Left forelimb (tissue), 1 donor: ENCODE measurements at regions not wholly inside any gene's neighbourhood (a gene's known extent, or its start where the extent isn't known, plus 50 kb on each side); places are given as distances from the start of the nearest gene placed in this dataset.

Experiments used
- DNase-seq: peaks from one replicate; pipeline ENCODE4 v3.0.0-alpha.2; 2018; ENCODE audit warnings: low spot score

DNA sequence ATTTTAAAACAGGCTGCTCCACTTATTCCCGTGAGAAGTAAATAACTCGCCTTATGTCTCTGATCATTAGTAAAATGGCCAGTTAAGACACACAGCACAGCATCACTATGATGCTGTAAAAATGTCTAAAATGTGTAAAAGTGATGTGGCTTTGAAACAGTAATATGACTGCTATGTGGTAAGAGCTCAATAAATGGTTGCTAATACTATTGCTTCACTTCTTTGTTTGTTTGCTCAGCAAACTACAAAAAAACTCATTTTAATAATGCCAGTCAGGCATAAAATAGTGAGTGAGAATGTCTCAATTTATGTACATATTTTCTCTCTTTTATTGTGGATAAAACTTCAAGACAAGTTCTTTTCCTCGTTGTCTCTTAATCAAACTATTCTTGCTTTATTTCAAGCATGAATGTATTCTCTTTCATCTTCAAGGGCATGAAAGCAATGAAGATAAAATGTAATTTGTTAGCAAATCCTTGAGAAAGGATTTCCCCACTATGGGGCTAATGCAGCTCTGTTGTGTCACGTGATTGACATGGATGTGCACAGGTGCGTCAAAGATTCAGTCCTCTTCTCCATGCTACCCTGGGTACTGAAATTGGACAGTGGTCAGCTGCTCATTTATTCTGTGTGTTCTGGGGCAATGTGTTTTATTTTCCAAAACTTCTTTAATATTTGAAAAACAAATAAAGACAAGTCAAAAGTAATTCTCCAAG is 387.2 kb downstream of the TRIB2 start:
- DNase-seq, result no peak

DNA sequence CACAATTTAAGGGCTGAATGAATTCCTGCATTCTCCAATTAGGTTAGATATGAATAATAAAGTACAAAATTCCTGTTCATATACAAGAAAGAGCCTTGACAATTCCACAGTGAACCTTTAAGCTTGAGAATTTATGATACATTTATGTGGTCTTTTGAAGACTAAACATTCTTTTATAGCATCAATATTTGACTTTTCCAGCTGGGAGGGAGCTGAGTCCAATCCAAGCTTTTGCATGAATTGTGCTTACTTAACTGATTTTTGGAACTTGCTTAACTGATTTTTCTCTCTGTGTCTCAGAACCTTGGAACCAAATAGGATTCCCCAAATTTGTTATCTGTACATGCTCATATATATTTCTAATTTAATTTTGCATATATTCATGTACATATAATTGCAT is 388.0 kb downstream of the TRIB2 start:
- no peak for DNase-seq

DNA sequence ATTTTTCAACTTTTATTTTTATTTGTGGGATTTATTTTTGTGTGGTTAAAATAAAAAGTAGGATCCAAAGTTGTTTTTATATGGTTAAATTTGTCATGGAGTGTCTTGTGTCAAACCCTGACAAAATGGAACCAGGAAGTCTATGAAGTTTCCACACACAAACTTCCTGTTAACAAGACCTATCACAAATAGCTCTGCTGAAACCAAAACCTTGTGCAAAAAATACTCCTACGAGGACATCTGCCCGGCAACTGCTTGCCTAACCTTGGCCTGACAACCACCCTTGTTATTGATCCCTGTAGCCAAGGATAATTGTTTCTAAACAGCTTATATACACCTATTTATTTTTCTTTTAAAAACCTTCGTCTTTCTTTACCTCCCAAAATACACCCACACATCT is 389.6 kb downstream of the TRIB2 start:
- DNase-seq, result no peak

GRCh38 chr2:13109516-13109915 is 392.8 kb downstream of the TRIB2 start:
- no peak for DNase-seq

- no peak for DNase-seq
Measured at GRCh38 chr2:13110825-13111224, 394.1 kb downstream of the TRIB2 start.

- DNase-seq, result no peak
Measured at GRCh38 chr2:13113002-13113401, 396.3 kb downstream of the TRIB2 start.

DNA sequence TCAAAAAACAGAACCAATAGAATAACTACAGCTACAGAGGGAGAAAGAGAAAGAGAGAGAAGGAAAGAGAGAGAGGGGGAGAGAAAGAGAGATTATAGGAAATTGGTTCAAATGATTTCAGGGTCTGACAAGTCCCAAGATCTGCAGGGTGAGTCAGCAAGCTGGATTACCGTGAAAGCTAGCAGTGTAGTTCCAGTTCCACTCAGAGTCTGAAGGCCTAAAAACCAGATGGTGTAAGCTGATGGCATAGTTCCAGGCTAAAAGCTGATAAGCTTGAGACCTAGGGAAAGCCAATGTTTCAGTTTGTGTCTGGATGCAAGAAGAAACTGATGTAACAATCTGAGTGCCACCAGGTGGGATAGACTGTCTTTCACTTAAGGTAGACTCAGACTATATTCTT is 397.7 kb downstream of the TRIB2 start:
- no peak for DNase-seq

DNA sequence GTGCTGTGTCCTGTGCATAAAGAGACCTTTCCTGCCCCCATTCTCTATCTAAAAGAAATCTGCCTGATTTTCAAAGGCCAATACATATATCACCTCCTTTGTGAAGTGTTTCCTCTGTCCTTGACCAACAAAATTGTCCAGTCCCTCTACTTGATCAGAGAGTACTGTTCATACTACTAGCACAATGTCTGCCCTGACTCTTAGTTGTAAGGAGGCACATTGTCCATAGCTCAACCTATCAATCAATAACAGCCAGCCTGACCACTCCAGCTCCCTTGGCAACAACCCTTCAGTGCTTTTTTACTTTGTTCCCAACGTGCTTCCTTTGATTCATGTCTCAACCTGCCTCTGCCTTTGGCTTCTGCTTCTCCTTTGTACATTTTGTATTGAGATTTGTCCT is 398.9 kb downstream of the TRIB2 start:
- DNase-seq, result no peak

DNA sequence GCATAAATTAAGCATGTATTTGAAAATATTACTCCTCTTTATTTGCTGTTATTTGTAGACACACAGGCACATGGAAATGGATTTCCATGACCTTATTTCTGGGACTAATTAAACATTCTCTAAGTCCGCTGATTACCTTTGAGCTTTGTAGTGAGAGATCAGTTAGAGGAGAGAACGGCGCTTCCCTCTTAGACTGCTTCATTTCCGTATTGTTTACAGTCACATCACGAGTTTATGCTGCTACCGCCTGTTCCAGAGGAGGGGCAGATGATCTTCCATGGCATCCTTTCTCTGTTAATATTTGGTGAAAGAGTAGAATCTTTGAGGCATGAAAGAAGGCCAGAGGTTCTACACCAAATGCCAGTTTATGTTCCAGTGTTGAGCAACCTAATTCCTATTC is 404.4 kb downstream of the TRIB2 start:
- DNase-seq, result no peak

DNA sequence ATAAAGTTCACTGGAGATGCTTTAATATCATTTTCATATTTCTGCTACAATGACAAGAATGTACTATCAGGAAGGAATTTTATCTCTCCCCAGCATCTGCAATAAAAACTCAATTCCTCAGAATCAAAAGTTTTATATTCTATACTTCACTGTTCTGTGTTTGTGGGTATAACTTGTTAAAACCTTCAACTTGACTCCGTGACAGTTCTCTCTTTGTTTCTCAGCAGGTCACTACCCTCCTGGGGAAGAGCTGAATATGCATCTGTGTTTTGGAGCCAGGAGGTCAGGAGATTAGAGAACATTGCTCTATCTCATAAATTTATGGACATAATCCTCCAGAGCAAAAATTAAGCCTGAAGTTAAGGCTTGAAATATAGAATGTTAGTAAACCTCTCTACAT is 411.4 kb downstream of the TRIB2 start:
- no peak for DNase-seq

DNA sequence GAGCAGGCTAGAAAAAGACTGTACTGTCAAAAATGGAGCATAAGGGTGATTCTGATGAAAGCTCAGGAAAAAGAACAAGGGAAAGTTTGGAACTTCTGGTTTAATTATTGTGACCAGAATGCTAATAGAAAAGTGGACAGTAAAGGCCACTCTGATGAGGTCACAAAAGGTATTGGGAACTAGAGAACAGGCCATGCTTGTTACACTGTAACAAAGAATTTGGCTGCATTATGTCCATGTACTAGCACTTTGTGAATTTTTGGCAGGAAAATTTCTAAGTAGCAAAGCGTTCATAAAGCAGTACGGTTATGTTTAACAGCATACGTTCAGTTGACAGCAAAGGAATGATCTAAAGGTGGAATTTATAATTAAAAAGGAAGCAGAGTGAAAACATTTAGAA is 418.6 kb downstream of the TRIB2 start:
- no peak for DNase-seq

DNA sequence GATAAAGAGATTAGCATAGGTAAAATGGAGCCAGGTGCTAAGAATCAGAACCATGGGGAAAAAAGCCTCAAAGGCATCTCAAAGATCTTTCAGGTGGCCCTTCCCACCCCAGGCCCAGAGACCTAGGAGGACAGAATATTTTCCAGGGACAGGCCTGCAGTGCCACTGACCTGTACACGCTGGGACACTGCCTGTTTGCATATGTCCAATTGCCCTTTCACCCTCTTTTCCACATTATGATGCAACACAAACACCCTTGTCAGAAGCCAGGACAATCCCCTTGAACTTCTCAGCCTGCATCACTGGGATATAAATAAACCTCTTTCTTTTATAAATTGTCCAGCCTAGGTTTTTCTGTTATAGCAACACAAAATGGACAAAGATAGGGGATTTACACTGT is 419.1 kb downstream of the TRIB2 start:
- no peak for DNase-seq

DNA sequence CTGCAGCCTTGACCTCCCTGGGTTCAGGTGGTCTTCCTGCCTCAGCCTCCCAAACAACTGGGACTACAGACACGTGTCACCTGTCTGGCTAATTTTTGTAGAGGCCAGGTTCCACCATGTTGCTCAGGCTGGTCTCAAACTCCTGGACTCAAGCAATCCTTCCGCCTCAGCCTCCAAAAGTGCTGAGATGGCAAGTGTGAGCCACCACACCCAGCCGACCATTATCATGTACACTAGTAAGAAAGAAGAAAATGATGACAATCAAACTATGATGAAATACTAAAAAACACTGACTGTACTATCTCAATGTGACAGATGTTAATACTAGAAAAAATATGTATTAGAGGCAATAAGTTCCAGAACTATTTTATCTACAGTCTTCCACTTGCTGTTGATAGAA is 420.9 kb downstream of the TRIB2 start:
- no peak for DNase-seq

GRCh38 chr2:13141315-13141714 is 424.6 kb downstream of the TRIB2 start:
- DNase-seq, result no peak

GRCh38 chr2:13143451-13143850 is 426.7 kb downstream of the TRIB2 start:
- DNase-seq, result no peak

- DNase-seq, result no peak
Measured at GRCh38 chr2:13156916-13157315, 440.2 kb downstream of the TRIB2 start.

DNA sequence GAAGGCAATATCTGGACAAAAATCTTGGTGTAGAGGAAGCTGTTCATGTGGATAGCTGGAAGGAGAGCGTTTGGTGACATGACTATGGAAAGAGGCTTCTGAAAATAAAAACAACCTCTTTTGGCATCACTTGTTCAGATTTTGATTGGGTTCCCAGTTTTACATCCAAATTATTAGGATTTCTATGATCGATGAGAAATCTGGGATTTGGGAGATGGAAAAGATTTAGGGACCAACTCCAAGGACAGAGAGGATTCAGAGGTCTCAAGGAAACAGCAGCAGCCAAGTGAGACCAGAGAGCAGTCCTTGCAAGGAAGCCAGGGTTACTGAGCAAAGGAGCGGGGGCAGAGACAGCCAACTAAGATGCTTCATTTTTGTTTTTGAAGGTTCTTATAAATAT is 441.7 kb downstream of the TRIB2 start:
- no peak for DNase-seq

- no peak for DNase-seq
Measured at GRCh38 chr2:13180729-13181128, 464.0 kb downstream of the TRIB2 start.

- no peak for DNase-seq
Measured at GRCh38 chr2:13193075-13193474, 476.3 kb downstream of the TRIB2 start.

DNA sequence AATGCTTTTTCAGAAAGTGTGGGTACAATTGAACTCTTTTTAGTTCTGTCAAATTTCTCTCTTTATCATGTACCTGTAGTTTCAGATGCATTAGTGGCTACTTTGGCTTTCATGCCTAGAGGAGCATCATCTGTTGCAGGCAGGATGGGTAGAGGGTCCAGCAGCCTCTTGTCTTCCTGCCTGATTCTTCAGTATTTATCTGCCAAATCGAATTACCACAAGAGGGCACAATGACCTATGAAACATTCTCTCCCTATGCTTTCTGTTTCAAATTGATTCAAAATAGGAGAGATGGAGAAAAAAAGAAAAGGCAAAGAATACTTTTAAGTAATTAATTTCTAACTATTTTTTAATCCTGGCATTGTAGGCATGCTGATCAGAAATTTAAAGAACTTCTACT is 477.2 kb downstream of the TRIB2 start:
- no peak for DNase-seq

- no peak for DNase-seq
Measured at GRCh38 chr2:13195270-13195669, 478.5 kb downstream of the TRIB2 start.

DNA sequence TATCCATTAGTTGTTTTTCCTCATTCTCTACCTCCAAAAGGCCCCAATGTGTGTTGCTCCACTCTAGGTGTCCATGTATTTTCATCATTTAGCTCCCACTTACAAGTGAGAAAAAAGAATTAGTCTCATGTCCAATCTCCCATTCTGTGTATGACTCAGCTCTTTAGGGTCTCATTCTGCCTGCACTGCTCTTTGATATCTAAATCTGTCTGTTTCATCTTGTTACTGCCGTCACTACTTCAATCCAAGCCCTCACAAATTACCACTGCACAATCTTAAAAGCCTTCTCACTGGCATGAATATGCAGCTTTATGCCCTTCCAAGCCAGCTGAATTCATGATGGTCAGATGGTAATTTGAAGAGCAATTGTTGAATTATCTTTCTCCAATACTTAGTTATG is 480.5 kb downstream of the TRIB2 start:
- DNase-seq, result no peak

DNA sequence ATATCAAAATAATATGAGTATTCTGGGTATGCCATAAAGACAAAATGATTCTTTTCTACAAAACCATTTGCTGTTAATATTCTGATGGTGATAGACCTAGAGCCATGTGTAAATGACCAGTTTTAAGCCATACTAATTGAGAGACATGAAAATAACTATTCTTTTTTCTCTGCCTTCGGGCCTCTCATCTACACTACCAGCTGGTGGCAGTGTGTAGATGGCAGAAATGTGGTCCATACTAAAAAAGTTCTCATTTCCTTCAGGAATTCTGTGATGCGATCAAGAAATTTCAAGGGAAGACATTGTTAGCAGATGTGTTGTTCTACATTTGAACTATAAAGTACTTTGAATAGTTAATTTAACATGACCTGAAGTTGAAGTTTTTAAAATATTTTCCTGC is 485.2 kb downstream of the TRIB2 start:
- no peak for DNase-seq

- DNase-seq, result no peak
Measured at GRCh38 chr2:13212115-13212514, 495.4 kb downstream of the TRIB2 start.

DNA sequence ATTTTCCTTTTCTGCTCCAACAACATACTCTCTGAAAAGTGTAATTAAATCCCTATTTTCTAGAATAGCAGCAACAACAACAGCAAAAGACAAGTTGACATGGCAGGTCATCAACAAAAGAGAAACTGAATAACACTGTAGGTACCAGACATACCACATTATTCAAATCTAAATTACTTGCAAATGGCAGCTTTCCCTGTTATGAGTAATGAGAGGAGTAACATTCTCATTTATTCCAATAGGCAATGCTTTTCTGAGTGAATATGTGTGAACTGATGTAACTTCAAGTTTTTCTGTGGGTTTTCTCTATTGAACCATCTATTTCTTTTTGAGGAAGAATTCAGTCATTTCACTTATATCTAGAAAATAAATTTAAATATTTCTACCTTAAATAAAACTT is 501.5 kb downstream of the TRIB2 start:
- no peak for DNase-seq
